ENCODE measurements at regions not wholly inside any gene's neighbourhood (a gene's known extent, or its start where the extent isn't known, plus 50 kb on each side); places are given as distances from the start of the nearest gene placed in this dataset.

- no peak for DNase-seq (ENCODE audit: low spot score)
These were observed 547.2 kb downstream of the ETV1 start for GRCh38 chr7:13442226-13442625.

- DNase-seq (ENCODE audit: low spot score), result no peak
These were observed 541.8 kb downstream of the ETV1 start for GRCh38 chr7:13447637-13448036.

GRCh38 chr7:13448243-13448642 is 541.2 kb downstream of the ETV1 start:
- no peak for DNase-seq (ENCODE audit: low spot score)

- DNase-seq (ENCODE audit: low spot score), result no peak
These were observed 540.0 kb downstream of the ETV1 start for GRCh38 chr7:13449460-13449859.

GRCh38 chr7:13454916-13455592 is 534.4 kb downstream of the ETV1 start:
- DNase-seq (ENCODE audit: low spot score), result no peak

- DNase-seq (ENCODE audit: low spot score), result no peak
These were observed 531.7 kb downstream of the ETV1 start for GRCh38 chr7:13457790-13458189.

GRCh38 chr7:13466874-13467547 is 522.5 kb downstream of the ETV1 start:
- DNase-seq (ENCODE audit: low spot score), result no peak

- DNase-seq (ENCODE audit: low spot score), result no peak
These were observed 512.5 kb downstream of the ETV1 start for GRCh38 chr7:13476881-13477444.

- no peak for DNase-seq (ENCODE audit: low spot score)
These were observed 500.1 kb downstream of the ETV1 start for GRCh38 chr7:13489386-13489785.

GRCh38 chr7:13496976-13497375 is 492.5 kb downstream of the ETV1 start:
- no peak for DNase-seq (ENCODE audit: low spot score)

GRCh38 chr7:13508586-13508985 is 480.9 kb downstream of the ETV1 start:
- no peak for DNase-seq (ENCODE audit: low spot score)

GRCh38 chr7:13518738-13519137 is 470.7 kb downstream of the ETV1 start:
- DNase-seq (ENCODE audit: low spot score), result no peak

- DNase-seq (ENCODE audit: low spot score), result no peak
These were observed 465.4 kb downstream of the ETV1 start for GRCh38 chr7:13524076-13524475.

- no peak for DNase-seq (ENCODE audit: low spot score)
These were observed 457.3 kb downstream of the ETV1 start for GRCh38 chr7:13532028-13532753.

- no peak for DNase-seq (ENCODE audit: low spot score)
These were observed 450.8 kb downstream of the ETV1 start for GRCh38 chr7:13538669-13539068.

- no peak for DNase-seq (ENCODE audit: low spot score)
These were observed 449.0 kb downstream of the ETV1 start for GRCh38 chr7:13540429-13540828.

GRCh38 chr7:13541326-13541725 is 448.1 kb downstream of the ETV1 start:
- no peak for DNase-seq (ENCODE audit: low spot score)

- DNase-seq (ENCODE audit: low spot score), result no peak
These were observed 447.0 kb downstream of the ETV1 start for GRCh38 chr7:13542451-13542850.

GRCh38 chr7:13551503-13551902 is 438.0 kb downstream of the ETV1 start:
- DNase-seq (ENCODE audit: low spot score), result no peak

GRCh38 chr7:13560441-13560840 is 429.0 kb downstream of the ETV1 start:
- no peak for DNase-seq (ENCODE audit: low spot score)

GRCh38 chr7:13563257-13563656 is 426.2 kb downstream of the ETV1 start:
- DNase-seq (ENCODE audit: low spot score), result no peak

- no peak for DNase-seq (ENCODE audit: low spot score)
These were observed 425.8 kb downstream of the ETV1 start for GRCh38 chr7:13563680-13564079.

GRCh38 chr7:13577566-13578145 is 411.8 kb downstream of the ETV1 start:
- DNase-seq (ENCODE audit: low spot score), result no peak

Data from AG08396 (cell line).